ENCODE measurements at regions not wholly inside any gene's neighbourhood (a gene's known extent, or its start where the extent isn't known, plus 50 kb on each side); places are given as distances from the start of the nearest gene placed in this dataset.
"Not testable (repeated sequence)": the region's sequence is repeated elsewhere in the genome, so short reads cannot be mapped to it uniquely, and the experiment has no call there.

DNA sequence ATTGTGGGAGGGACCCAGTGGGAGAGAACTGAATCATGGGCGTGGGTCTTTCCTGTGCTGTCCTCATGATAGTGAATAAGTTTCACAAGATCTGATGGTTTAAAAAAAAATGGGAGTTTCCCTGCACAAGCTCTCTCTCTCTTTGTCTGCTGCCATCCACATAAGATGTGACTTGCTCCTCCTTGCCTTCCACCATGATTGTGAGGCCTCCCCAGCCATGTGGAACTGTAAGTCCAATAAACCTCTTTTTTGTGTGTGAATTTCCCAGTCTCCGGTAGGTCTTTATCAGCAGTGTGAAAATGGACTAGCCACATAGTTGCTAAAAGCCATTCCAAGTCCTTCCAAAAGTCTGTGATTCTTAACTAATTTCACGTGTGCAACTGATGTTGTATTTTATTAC, 91.5 kb downstream of the CDC42EP3 start:
- not testable (repeated sequence) for TF ChIP-seq YY1 (IDR thresholded peaks at IDR 0.05; ENCODE audit: borderline replicate concordance in 1 of 3, control insufficient read depth in 1 of 3, extremely low read depth in 1 of 3, insufficient read depth in 3 of 3, insufficient read length in 1 of 3, insufficient replicate concordance in 2 of 3, low read depth in 1 of 3, low read length in 2 of 3); SAP30 (IDR thresholded peaks at IDR 0.05; ENCODE audit: borderline replicate concordance, insufficient read depth, low read depth, low read length, poor library complexity, severe bottlenecking); SMARCA4 (IDR thresholded peaks at IDR 0.05); SIRT6 (IDR thresholded peaks at IDR 0.05; ENCODE audit: low read depth, low read length); POLR2A (conservative IDR thresholded peaks at IDR 0.05); TCF7L2 (IDR thresholded peaks at IDR 0.05; ENCODE audit: low read depth, low read length); GATAD2A (IDR thresholded peaks at IDR 0.05); IFI16 (CRISPR knock-in tag; IDR thresholded peaks at IDR 0.05)

Data from K562 (cell line).